ENCODE measurements at regions not wholly inside any gene's neighbourhood (a gene's known extent, or its start where the extent isn't known, plus 50 kb on each side); places are given as distances from the start of the nearest gene placed in this dataset.

DNA sequence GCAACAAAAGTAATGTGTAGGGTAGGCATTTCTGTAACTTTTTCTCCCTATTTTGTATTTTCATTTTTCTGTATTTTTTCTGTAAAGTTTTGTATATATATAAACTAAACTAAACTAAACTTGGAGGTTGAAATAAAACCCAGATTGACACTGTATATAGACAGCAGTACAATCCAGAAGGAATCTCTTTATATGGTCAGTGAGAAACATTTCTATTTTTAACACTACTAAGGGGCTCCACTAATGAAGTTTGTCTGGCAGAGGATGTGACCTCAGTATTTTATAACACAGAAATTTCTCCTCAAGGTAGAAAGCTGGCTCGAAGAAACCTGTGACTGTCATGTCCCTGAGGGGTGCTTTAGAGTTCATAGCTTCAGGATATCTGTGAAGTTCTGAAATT is 959.2 kb downstream of the ADGRL3 start:
- no peak for TF ChIP-seq SMC3 (IDR thresholded peaks at IDR 0.05; ENCODE audit: borderline replicate concordance, low read length)
- no peak for TF ChIP-seq MXI1 (IDR thresholded peaks at IDR 0.05; ENCODE audit: low read depth, low read length)
- TF ChIP-seq JUNB (IDR thresholded peaks at IDR 0.05), result no peak
- TF ChIP-seq YBX1 (IDR thresholded peaks at IDR 0.05), result no peak

Measured in GM12878 (cell line).